WTC11 (cell line): ENCODE measurements at regions not wholly inside any gene's neighbourhood (a gene's known extent, or its start where the extent isn't known, plus 50 kb on each side); places are given as distances from the start of the nearest gene placed in this dataset.

Experiments used
- ATAC-seq: fragments of 200-7000 bp; cut with Tn5 transposase; 2 replicates; pipeline ENCODE4 v1.10.0; 2021; ENCODE audit warnings: mild to moderate bottlenecking, moderate library complexity
- CTCF ChIA-PET: fragments of 300-600 bp; sonication (Branson Sonifier 250); formaldehyde crosslinking; loops from one replicate; lab custom pipeline; 2021; ENCODE audit warnings: antibody characterized with exemption; lab: Charles Lee
- POLR2A ChIA-PET: fragments of 350-600 bp; sonication (Branson Sonifier 250); formaldehyde crosslinking; loops from one replicate; lab custom pipeline; 2021; ENCODE audit warnings: antibody characterized with exemption; lab: Charles Lee
- DNase-seq: peaks from one replicate; pipeline ENCODE4 v3.0.0; 2021; ENCODE audit warnings: low spot score
- H3K27ac Mint-ChIP-seq: 2 replicates; pipeline ENCODE4 v1.8.0; 2021; ENCODE audit warnings: mixed read lengths
- H3K27me3 Mint-ChIP-seq: 2 replicates; pipeline ENCODE4 v1.8.0; 2021; ENCODE audit warnings: low read depth, mild to moderate bottlenecking, moderate library complexity, mixed read lengths
- H3K36me3 Mint-ChIP-seq: 2 replicates; pipeline ENCODE4 v1.8.0; 2021; ENCODE audit warnings: mixed read lengths
- H3K4me1 Mint-ChIP-seq: 2 replicates; pipeline ENCODE4 v1.8.0; 2022; ENCODE audit warnings: mixed read lengths
- H3K4me3 Mint-ChIP-seq: 2 replicates; pipeline ENCODE4 v1.8.0; 2021; ENCODE audit warnings: mild to moderate bottlenecking, moderate library complexity, mixed read lengths
- H3K9me3 Mint-ChIP-seq: 2 replicates; pipeline ENCODE4 v1.8.0; 2021; ENCODE audit warnings: mixed read lengths
- ATF1 ChIP-seq: sonication (generic); formaldehyde crosslinking; IDR thresholded peaks from 2 replicates; pipeline ENCODE4 v1.8.1; 2023; ENCODE audit warnings: mild to moderate bottlenecking, moderate library complexity, missing genetic modification reagents
- CREB1 ChIP-seq: sonication (generic); formaldehyde crosslinking; IDR thresholded peaks from 2 replicates; pipeline ENCODE4 v1.8.0; 2023; ENCODE audit warnings: mild to moderate bottlenecking, missing genetic modification reagents
- CTCF ChIP-seq: fragments of 200-600 bp; IDR thresholded peaks from 2 replicates; pipeline ENCODE4 v1.8.0; 2022; ENCODE audit warnings: antibody characterized with exemption
- E2F5 ChIP-seq: sonication (generic); formaldehyde crosslinking; IDR thresholded peaks from 2 replicates; pipeline ENCODE4 v1.8.1; 2022; ENCODE audit warnings: mild to moderate bottlenecking, moderate library complexity, missing genetic modification reagents
- ELF4 ChIP-seq: sonication (generic); formaldehyde crosslinking; IDR thresholded peaks from 2 replicates; pipeline ENCODE4 v1.8.1; 2022; ENCODE audit warnings: low read depth, mild to moderate bottlenecking, moderate library complexity, missing genetic modification reagents
- EMX1 ChIP-seq: fragments of 250-450 bp; sonication (Bioruptor Pico); IDR thresholded peaks from 2 replicates; pipeline ENCODE4 v1.8.0; 2021; ENCODE audit warnings: mild to moderate bottlenecking
- ERG ChIP-seq: fragments of 250-450 bp; sonication (Bioruptor Pico); IDR thresholded peaks from 2 replicates; pipeline ENCODE4 v1.8.0; 2021; ENCODE audit warnings: mild to moderate bottlenecking
- ESRRA ChIP-seq: sonication (generic); formaldehyde crosslinking; IDR thresholded peaks from 2 replicates; pipeline ENCODE4 v1.8.1; 2022; ENCODE audit warnings: mild to moderate bottlenecking, missing genetic modification reagents, borderline replicate concordance
- FOXJ3 ChIP-seq: sonication (generic); formaldehyde crosslinking; IDR thresholded peaks from 2 replicates; pipeline ENCODE4 v1.9.0; 2021; ENCODE audit warnings: missing genetic modification reagents, mild to moderate bottlenecking, borderline replicate concordance
- MXD4 ChIP-seq: fragments of 250-450 bp; sonication (Bioruptor Pico); IDR thresholded peaks from 2 replicates; pipeline ENCODE4 v1.8.0; 2021; ENCODE audit warnings: mild to moderate bottlenecking, moderate library complexity, borderline replicate concordance
- OVOL2 ChIP-seq: fragments of 250-450 bp; sonication (Bioruptor Pico); IDR thresholded peaks from 2 replicates; pipeline ENCODE4 v1.9.0; 2021; ENCODE audit warnings: mild to moderate bottlenecking, borderline replicate concordance
- SMAD4 ChIP-seq: sonication (generic); formaldehyde crosslinking; IDR thresholded peaks from 2 replicates; pipeline ENCODE4 v1.8.0; 2022; ENCODE audit warnings: mild to moderate bottlenecking, missing genetic modification reagents
- SOX15 ChIP-seq: fragments of 250-450 bp; sonication (Bioruptor Pico); IDR thresholded peaks from 2 replicates; pipeline ENCODE4 v1.9.0; 2021; ENCODE audit warnings: mild to moderate bottlenecking
- TEAD1 ChIP-seq: sonication (generic); formaldehyde crosslinking; IDR thresholded peaks from 2 replicates; pipeline ENCODE4 v1.8.0; 2022; ENCODE audit warnings: mild to moderate bottlenecking, missing genetic modification reagents
- ZBTB21 ChIP-seq: sonication (generic); formaldehyde crosslinking; IDR thresholded peaks from 2 replicates; pipeline ENCODE4 v1.8.1; 2023; ENCODE audit warnings: mild to moderate bottlenecking, missing genetic modification reagents, borderline replicate concordance
- ZNF232 ChIP-seq: sonication (generic); formaldehyde crosslinking; IDR thresholded peaks from 2 replicates; pipeline ENCODE4 v1.8.0; 2022; ENCODE audit warnings: mild to moderate bottlenecking, missing genetic modification reagents
- ZNF396 ChIP-seq: fragments of 250-450 bp; sonication (Bioruptor Pico); IDR thresholded peaks from 2 replicates; pipeline ENCODE4 v1.8.0; 2021; ENCODE audit warnings: mild to moderate bottlenecking, moderate library complexity, borderline replicate concordance
- TF ChIP-seq, protein P1 (sequence below): sonication (generic); formaldehyde crosslinking; IDR thresholded peaks from 2 replicates; pipeline ENCODE4 v1.8.1; 2023; ENCODE audit warnings: mild to moderate bottlenecking, missing genetic modification reagents
- TF ChIP-seq, protein P2 (sequence below): sonication (generic); formaldehyde crosslinking; IDR thresholded peaks from 2 replicates; pipeline ENCODE4 v1.8.1; 2023; ENCODE audit warnings: mild to moderate bottlenecking, moderate library complexity, missing genetic modification reagents
- TF ChIP-seq, protein P3 (sequence below): sonication (generic); formaldehyde crosslinking; IDR thresholded peaks from 2 replicates; pipeline ENCODE4 v1.8.0; 2023; ENCODE audit warnings: missing genetic modification reagents, mild to moderate bottlenecking, borderline replicate concordance

GRCh38 chr12:38556647-38557046 is 240.1 kb downstream of the ALG10B start (continued):
- TF ChIP-seq, protein P1, sequence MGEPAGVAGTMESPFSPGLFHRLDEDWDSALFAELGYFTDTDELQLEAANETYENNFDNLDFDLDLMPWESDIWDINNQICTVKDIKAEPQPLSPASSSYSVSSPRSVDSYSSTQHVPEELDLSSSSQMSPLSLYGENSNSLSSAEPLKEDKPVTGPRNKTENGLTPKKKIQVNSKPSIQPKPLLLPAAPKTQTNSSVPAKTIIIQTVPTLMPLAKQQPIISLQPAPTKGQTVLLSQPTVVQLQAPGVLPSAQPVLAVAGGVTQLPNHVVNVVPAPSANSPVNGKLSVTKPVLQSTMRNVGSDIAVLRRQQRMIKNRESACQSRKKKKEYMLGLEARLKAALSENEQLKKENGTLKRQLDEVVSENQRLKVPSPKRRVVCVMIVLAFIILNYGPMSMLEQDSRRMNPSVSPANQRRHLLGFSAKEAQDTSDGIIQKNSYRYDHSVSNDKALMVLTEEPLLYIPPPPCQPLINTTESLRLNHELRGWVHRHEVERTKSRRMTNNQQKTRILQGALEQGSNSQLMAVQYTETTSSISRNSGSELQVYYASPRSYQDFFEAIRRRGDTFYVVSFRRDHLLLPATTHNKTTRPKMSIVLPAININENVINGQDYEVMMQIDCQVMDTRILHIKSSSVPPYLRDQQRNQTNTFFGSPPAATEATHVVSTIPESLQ (CRISPR knock-in tag), result no peak
- TF ChIP-seq ZNF232 (CRISPR knock-in tag), result no peak
- no peak for TF ChIP-seq OVOL2 (CRISPR knock-in tag)
- no peak for TF ChIP-seq ZBTB21

DNA sequence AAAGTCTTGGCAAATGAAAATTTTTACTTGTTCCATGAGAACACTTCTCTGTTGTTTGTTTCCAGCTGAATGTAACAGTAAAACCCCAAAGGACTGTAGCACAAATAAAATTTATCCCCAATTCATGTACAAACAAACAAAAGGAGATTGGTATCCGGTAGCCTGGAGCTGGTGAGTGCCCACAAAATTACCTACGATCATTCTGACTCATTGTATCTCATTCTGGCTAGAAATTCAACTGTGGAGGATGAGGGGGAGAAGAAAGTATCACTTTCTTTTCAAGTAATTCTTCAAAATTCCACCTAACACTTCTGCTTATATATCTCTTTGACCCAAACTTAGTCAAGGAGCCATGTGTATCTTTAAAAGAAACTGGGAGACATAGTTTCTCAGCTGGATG is 268.5 kb downstream of the ALG10B start:
- H3K9me3 Mint-ChIP-seq, result peaks cover 13% of the 10 kb centered on the region
- no peak for TF ChIP-seq CTCF
- TF ChIP-seq, protein P2, sequence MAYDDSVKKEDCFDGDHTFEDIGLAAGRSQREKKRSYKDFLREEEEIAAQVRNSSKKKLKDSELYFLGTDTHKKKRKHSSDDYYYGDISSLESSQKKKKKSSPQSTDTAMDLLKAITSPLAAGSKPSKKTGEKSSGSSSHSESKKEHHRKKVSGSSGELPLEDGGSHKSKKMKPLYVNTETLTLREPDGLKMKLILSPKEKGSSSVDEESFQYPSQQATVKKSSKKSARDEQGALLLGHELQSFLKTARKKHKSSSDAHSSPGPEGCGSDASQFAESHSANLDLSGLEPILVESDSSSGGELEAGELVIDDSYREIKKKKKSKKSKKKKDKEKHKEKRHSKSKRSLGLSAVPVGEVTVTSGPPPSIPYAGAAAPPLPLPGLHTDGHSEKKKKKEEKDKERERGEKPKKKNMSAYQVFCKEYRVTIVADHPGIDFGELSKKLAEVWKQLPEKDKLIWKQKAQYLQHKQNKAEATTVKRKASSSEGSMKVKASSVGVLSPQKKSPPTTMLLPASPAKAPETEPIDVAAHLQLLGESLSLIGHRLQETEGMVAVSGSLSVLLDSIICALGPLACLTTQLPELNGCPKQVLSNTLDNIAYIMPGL (CRISPR knock-in tag), result no peak
- H3K4me3 Mint-ChIP-seq, result no peak overlapping the region
- POLR2A ChIA-PET, result no interaction called here
- 0 out of 2 replicates have a peak, but pooled peaks cover 4% of the 10 kb centered on the region for H3K4me1 Mint-ChIP-seq
- CTCF ChIA-PET, result interaction anchor here (0.8 kb wide), 1 partner anchor 184 kb away, joined by 3 read pairs; no protein-coding TSS in a partner anchor
- H3K27ac Mint-ChIP-seq, result no peak overlapping the region
- ATAC-seq (no peak), DNase-seq (no peak)
- H3K36me3 Mint-ChIP-seq, result no peaks in the 10 kb centered on the region
- H3K27me3 Mint-ChIP-seq, result no peaks in the 10 kb centered on the region

GRCh38 chr12:38586789-38587188 is 270.2 kb downstream of the ALG10B start:
- Mint-ChIP-seq H3K27ac (no peak overlapping the region), H3K27me3 (no peaks in the 10 kb centered on the region), H3K36me3 (no peaks in the 10 kb centered on the region), H3K4me3 (no peak overlapping the region), H3K9me3 (peaks cover 13% of the 10 kb centered on the region), H3K4me1 (0 out of 2 replicates have a peak, but pooled peaks cover 4% of the 10 kb centered on the region)
- DNase-seq (no peak), ATAC-seq (no peak)
- ChIA-PET POLR2A (no interaction called here), CTCF (no interaction called here)
- no peak for TF ChIP-seq ZNF396
- no peak for TF ChIP-seq ATF1 (CRISPR knock-in tag)
- TF ChIP-seq ELF4 (CRISPR knock-in tag), result no peak
- no peak for TF ChIP-seq SMAD4 (CRISPR knock-in tag)
- no peak for TF ChIP-seq MXD4 (CRISPR knock-in tag)
- no peak for TF ChIP-seq CREB1 (CRISPR knock-in tag)
- no peak for TF ChIP-seq E2F5 (CRISPR knock-in tag)
- TF ChIP-seq TEAD1 (CRISPR knock-in tag), result no peak
- no peak for TF ChIP-seq ESRRA (CRISPR knock-in tag)
- no peak for TF ChIP-seq FOXJ3 (CRISPR knock-in tag)
- no peak for TF ChIP-seq ZNF232 (CRISPR knock-in tag)
- no peak for TF ChIP-seq EMX1 (CRISPR knock-in tag)
- TF ChIP-seq ERG (CRISPR knock-in tag), result no peak
- TF ChIP-seq CTCF, result no peak
- TF ChIP-seq SOX15 (CRISPR knock-in tag), result no peak
- TF ChIP-seq, protein P3, sequence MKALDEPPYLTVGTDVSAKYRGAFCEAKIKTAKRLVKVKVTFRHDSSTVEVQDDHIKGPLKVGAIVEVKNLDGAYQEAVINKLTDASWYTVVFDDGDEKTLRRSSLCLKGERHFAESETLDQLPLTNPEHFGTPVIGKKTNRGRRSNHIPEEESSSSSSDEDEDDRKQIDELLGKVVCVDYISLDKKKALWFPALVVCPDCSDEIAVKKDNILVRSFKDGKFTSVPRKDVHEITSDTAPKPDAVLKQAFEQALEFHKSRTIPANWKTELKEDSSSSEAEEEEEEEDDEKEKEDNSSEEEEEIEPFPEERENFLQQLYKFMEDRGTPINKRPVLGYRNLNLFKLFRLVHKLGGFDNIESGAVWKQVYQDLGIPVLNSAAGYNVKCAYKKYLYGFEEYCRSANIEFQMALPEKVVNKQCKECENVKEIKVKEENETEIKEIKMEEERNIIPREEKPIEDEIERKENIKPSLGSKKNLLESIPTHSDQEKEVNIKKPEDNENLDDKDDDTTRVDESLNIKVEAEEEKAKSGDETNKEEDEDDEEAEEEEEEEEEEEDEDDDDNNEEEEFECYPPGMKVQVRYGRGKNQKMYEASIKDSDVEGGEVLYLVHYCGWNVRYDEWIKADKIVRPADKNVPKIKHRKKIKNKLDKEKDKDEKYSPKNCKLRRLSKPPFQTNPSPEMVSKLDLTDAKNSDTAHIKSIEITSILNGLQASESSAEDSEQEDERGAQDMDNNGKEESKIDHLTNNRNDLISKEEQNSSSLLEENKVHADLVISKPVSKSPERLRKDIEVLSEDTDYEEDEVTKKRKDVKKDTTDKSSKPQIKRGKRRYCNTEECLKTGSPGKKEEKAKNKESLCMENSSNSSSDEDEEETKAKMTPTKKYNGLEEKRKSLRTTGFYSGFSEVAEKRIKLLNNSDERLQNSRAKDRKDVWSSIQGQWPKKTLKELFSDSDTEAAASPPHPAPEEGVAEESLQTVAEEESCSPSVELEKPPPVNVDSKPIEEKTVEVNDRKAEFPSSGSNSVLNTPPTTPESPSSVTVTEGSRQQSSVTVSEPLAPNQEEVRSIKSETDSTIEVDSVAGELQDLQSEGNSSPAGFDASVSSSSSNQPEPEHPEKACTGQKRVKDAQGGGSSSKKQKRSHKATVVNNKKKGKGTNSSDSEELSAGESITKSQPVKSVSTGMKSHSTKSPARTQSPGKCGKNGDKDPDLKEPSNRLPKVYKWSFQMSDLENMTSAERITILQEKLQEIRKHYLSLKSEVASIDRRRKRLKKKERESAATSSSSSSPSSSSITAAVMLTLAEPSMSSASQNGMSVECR (CRISPR knock-in tag), result no peak
